Endodermal cell (in vitro differentiated cells): ENCODE measurements at regions not wholly inside any gene's neighbourhood (a gene's known extent, or its start where the extent isn't known, plus 50 kb on each side); places are given as distances from the start of the nearest gene placed in this dataset.
A peak's percentile ranks its signal among the peaks of the same experiment; 100 is the strongest.

Source experiments
- DNase-seq: peaks from one replicate; pipeline ENCODE4 v3.0.0-alpha.2; 2017
- H3K27ac ChIP-seq: 2 replicates; pipeline ENCODE4 v1.5.1; 2013; ENCODE audit warnings: mild to moderate bottlenecking, low read depth, low read length, moderate library complexity
- H3K27me3 ChIP-seq: 2 replicates; pipeline ENCODE4 v1.6.1; 2013; ENCODE audit warnings: mild to moderate bottlenecking, low read length, moderate library complexity; ENCODE audit not compliant: insufficient read depth, control insufficient read depth, poor library complexity, severe bottlenecking
- H3K36me3 ChIP-seq: 2 replicates; pipeline ENCODE4 v1.7.0; 2013; ENCODE audit warnings: mild to moderate bottlenecking, low read length, moderate library complexity; ENCODE audit not compliant: control insufficient read depth, insufficient read depth
- H3K4me1 ChIP-seq: one replicate; pipeline ENCODE4 v1.7.0; 2013; ENCODE audit warnings: low read length; ENCODE audit not compliant: control insufficient read depth, insufficient read depth
- H3K4me3 ChIP-seq: 2 replicates; pipeline ENCODE4 v1.5.1; 2013; ENCODE audit warnings: mild to moderate bottlenecking, low read length, moderate library complexity
- H3K9ac ChIP-seq: 2 replicates; pipeline ENCODE4 v1.6.1; 2013; ENCODE audit warnings: mild to moderate bottlenecking, low read length, moderate library complexity; ENCODE audit not compliant: poor library complexity, severe bottlenecking; ENCODE audit errors: extremely low read depth
- H3K9me3 ChIP-seq: 2 replicates; pipeline ENCODE4 v1.6.1; 2013; ENCODE audit warnings: mild to moderate bottlenecking, low read length, moderate library complexity; ENCODE audit not compliant: control insufficient read depth
- H3K27ac Mint-ChIP-seq: 2 replicates; pipeline ENCODE4 v1.8.0; 2020; ENCODE audit warnings: mixed read lengths
- H3K27me3 Mint-ChIP-seq: 2 replicates; pipeline ENCODE4 v1.8.0; 2021; ENCODE audit warnings: mild to moderate bottlenecking, mixed read lengths; ENCODE audit not compliant: insufficient read depth
- H3K36me3 Mint-ChIP-seq: 2 replicates; pipeline ENCODE4 v1.8.0; 2020; ENCODE audit warnings: low read depth, mixed read lengths
- H3K4me1 Mint-ChIP-seq: 2 replicates; pipeline ENCODE4 v1.8.0; 2020; ENCODE audit warnings: mixed read lengths
- H3K4me3 Mint-ChIP-seq: 2 replicates; pipeline ENCODE4 v1.8.0; 2020; ENCODE audit warnings: mild to moderate bottlenecking, moderate library complexity, mixed read lengths
- H3K9me3 Mint-ChIP-seq: 2 replicates; pipeline ENCODE4 v1.8.0; 2020; ENCODE audit warnings: mild to moderate bottlenecking, mixed read lengths
- WGBS, 2 experiments: methylation state at CpG; one replicate each; pipeline versions ENCODE4 v1.1.5 to v1.1.7; 2013; ENCODE audit warnings: missing lambda C conversion rate in 2 of 2, mixed read lengths in 1 of 2; ENCODE audit not compliant: insufficient coverage in 1 of 2, insufficient read length in 1 of 2; 5-methylcytosine and 5-hydroxymethylcytosine counted together
- TF ChIP-seq, protein P1 (sequence below): fragments of 200-600 bp; sonication (generic); conservative IDR thresholded peaks from 2 replicates; pipeline ENCODE4 v1.5.0; 2021; ENCODE audit warnings: antibody characterized with exemption, mild to moderate bottlenecking

DNA sequence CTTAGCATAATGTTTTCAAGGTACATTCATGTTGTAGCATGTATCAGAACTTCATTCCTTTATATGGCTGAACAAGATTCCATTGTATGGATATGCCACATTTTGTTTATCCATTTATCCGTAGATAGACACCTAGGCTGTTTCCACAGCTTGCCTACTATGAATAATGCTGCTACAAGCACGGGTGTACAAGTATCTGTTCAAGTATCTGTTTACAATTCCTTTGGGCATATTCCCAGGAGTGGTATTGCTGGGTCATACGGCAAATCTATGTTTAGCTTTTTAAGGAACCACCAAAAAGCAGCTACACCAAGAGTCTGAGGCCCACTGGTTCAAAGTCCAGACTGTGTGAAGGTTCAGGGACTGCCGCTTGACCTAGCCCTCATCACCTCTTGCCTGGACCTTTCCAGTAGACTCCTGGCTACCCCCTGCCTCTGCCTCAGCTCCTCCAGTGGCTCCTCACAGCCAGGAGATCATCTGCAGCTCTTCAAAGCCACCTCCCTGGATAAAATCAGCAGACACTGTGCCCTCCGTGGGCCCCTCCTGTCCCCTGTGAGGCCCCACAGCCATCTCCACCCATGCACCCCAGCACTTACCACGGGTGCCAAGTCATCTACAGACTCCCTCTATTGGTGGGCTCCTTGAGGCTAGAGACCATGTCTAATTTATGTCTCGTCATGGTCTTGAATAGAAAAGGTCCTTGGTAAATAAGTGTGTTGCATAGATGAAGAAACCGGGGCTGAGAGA is 160.3 kb downstream of the MN1 start:
- Histone ChIP-seq H3K27me3 (no peaks in the 10 kb centered on the region), H3K27ac (no peak overlapping the region), H3K4me1 (peaks cover 4% of the 10 kb centered on the region), H3K9ac (no peak overlapping the region), H3K4me3 (no peak overlapping the region), H3K9me3 (no peaks in the 10 kb centered on the region), H3K36me3 (no peaks in the 10 kb centered on the region)
- H3K27me3 Mint-ChIP-seq, result peaks cover 6% of the 10 kb centered on the region
- no peak for DNase-seq
- no peaks in the 10 kb centered on the region for H3K9me3 Mint-ChIP-seq
- H3K27ac Mint-ChIP-seq, result peak overlapping the region; percentile 76
- WGBS, 2 experiments, result 82 to 90% methylated on average over 4 to 8 of the region's 8 CpGs
- peaks cover 26% of the 10 kb centered on the region for H3K4me1 Mint-ChIP-seq
- H3K36me3 Mint-ChIP-seq, result no peaks in the 10 kb centered on the region
- TF ChIP-seq, protein P1, sequence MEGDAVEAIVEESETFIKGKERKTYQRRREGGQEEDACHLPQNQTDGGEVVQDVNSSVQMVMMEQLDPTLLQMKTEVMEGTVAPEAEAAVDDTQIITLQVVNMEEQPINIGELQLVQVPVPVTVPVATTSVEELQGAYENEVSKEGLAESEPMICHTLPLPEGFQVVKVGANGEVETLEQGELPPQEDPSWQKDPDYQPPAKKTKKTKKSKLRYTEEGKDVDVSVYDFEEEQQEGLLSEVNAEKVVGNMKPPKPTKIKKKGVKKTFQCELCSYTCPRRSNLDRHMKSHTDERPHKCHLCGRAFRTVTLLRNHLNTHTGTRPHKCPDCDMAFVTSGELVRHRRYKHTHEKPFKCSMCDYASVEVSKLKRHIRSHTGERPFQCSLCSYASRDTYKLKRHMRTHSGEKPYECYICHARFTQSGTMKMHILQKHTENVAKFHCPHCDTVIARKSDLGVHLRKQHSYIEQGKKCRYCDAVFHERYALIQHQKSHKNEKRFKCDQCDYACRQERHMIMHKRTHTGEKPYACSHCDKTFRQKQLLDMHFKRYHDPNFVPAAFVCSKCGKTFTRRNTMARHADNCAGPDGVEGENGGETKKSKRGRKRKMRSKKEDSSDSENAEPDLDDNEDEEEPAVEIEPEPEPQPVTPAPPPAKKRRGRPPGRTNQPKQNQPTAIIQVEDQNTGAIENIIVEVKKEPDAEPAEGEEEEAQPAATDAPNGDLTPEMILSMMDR, result peak; percentile 14
- no peak overlapping the region for H3K4me3 Mint-ChIP-seq

DNA sequence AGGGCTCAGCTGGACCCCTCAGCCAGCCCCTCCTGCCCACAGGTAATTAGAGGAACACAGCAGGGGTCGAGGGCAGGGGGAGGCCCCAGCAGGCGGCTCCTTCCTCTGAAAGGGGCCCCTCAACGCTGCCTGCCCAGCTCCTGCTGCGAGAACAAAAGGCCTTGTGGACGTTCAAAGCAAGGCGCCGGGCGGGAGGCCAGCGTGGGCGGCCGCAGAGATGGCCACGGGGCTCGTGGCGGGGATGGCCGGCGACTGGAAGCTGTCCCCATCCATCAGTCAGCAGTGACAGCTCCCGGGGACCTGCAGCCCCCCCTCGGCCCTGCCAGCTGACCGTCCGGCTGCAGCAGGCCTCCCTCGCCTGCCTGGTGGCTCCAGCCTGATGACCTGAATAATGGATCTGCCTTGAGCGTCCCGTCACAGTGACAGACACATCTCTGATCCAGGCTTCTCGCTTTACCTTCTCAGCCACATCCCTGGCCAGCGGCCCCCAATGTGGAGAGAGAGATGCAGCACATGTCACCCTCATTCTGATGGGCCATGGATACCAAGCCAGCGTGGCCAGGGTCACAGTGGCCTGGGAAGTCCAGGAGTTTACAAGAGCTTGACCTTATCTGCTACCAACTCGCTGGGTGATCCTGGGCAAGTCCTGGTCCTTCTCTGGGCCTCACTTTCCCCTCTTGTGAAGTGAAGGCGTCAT is 159.3 kb downstream of the MN1 start:
- Histone ChIP-seq H3K36me3 (no peaks in the 10 kb centered on the region), H3K4me1 (peaks cover 4% of the 10 kb centered on the region), H3K27me3 (no peaks in the 10 kb centered on the region), H3K9me3 (no peaks in the 10 kb centered on the region), H3K4me3 (no peak overlapping the region), H3K9ac (no peak overlapping the region), H3K27ac (peak overlapping the region; percentile 68)
- TF ChIP-seq, protein P1, result no peak
- WGBS, 2 experiments, result 40 to 62% methylated on average over 18 to 28 of the region's 28 CpGs
- H3K27ac Mint-ChIP-seq, result no peak overlapping the region
- peaks cover 20% of the 10 kb centered on the region for H3K4me1 Mint-ChIP-seq
- DNase-seq, result no peak
- no peaks in the 10 kb centered on the region for H3K9me3 Mint-ChIP-seq
- no peaks in the 10 kb centered on the region for H3K36me3 Mint-ChIP-seq
- H3K27me3 Mint-ChIP-seq, result no peaks in the 10 kb centered on the region
- no peak overlapping the region for H3K4me3 Mint-ChIP-seq

DNA sequence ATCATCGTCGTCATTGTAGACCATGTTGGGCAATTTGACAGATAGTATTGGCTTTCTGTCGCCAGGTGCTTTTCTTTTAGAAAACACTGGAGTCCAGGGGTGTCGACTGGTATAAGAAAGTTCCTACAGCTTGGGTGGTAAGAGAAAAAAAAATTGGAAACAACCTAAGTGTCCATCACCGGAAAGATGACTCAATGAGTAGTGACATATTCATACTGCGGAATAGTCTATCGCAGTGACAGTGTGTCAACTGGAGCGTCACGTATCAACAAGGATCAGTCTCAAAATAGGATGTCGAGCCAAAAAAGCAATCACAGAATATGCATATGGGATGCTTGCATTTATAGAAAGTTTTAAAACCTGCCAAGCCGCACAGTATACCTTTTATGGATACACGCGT is 157.6 kb downstream of the MN1 start:
- H3K9me3 Mint-ChIP-seq, result no peaks in the 10 kb centered on the region
- DNase-seq, result no peak
- 96 to 97% methylated on average over 13 of the region's 13 CpGs for WGBS, 2 experiments
- no peak overlapping the region for H3K4me3 ChIP-seq
- no peak overlapping the region for H3K27ac ChIP-seq
- no peaks in the 10 kb centered on the region for H3K36me3 Mint-ChIP-seq
- TF ChIP-seq, protein P1, result no peak
- H3K9ac ChIP-seq, result no peak overlapping the region
- H3K4me1 ChIP-seq, result peaks cover 4% of the 10 kb centered on the region
- peaks cover 14% of the 10 kb centered on the region for H3K4me1 Mint-ChIP-seq
- peaks cover 11% of the 10 kb centered on the region for H3K27me3 Mint-ChIP-seq
- H3K27ac Mint-ChIP-seq, result no peak overlapping the region
- H3K4me3 Mint-ChIP-seq, result no peak overlapping the region
- H3K9me3 ChIP-seq, result no peaks in the 10 kb centered on the region
- H3K36me3 ChIP-seq, result no peaks in the 10 kb centered on the region
- peaks cover 2% of the 10 kb centered on the region for H3K27me3 ChIP-seq
